GM10266 (cell line): ENCODE measurements at regions not wholly inside any gene's neighbourhood (a gene's known extent, or its start where the extent isn't known, plus 50 kb on each side); places are given as distances from the start of the nearest gene placed in this dataset.

Experiments
- DNase-seq: peaks from one replicate; pipeline ENCODE4 v3.0.0; 2012; ENCODE audit errors: extremely low spot score
- TF ChIP-seq, protein P1 (sequence below): IDR thresholded peaks from 2 replicates; pipeline ENCODE4 v1.5.1; 2012; ENCODE audit warnings: mild to moderate bottlenecking, low read depth; ENCODE audit not compliant: control insufficient read depth, insufficient read depth; ENCODE audit errors: missing control alignments

DNA sequence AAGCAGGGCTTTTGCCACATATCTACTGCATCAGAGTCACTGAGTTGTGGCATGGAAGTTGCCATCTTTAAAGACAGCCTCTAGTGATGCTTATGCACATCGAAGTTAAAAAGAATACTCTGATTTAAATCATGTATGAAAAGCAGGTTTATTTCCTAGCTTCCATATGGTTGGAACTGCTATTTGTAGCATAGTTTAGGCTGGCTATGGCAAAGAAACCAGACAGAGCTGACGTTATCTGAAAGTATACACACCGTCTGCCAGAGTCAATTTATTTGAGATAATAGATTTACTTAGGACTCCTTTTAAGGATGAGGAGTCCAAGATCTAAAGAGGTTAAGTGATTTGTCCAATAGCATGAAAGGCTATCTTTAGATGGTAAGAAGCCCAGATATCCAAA, 536.9 kb upstream of the ADGRL4 start:
- no peak for DNase-seq
- TF ChIP-seq, protein P1, sequence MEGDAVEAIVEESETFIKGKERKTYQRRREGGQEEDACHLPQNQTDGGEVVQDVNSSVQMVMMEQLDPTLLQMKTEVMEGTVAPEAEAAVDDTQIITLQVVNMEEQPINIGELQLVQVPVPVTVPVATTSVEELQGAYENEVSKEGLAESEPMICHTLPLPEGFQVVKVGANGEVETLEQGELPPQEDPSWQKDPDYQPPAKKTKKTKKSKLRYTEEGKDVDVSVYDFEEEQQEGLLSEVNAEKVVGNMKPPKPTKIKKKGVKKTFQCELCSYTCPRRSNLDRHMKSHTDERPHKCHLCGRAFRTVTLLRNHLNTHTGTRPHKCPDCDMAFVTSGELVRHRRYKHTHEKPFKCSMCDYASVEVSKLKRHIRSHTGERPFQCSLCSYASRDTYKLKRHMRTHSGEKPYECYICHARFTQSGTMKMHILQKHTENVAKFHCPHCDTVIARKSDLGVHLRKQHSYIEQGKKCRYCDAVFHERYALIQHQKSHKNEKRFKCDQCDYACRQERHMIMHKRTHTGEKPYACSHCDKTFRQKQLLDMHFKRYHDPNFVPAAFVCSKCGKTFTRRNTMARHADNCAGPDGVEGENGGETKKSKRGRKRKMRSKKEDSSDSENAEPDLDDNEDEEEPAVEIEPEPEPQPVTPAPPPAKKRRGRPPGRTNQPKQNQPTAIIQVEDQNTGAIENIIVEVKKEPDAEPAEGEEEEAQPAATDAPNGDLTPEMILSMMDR = no peak

DNA sequence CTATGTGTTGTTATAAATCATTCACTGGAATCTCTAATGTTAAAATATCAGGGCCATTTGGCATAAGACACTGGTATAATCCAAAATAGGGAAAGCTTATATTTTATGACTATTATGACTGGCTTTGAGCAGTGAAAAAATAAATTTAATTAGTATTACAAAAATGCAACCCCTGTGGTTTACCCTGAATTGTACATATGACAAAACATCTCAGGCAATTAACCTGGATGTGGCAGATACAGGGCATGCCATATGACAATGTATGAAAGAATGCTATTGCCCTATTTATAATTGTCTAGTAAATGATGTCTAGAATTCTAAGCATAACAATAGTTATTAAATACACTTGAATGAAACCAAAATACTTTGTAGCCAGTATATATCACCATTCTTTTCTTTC, 532.5 kb upstream of the ADGRL4 start:
- TF ChIP-seq, protein P1 = no peak
- DNase-seq = no peak

DNA sequence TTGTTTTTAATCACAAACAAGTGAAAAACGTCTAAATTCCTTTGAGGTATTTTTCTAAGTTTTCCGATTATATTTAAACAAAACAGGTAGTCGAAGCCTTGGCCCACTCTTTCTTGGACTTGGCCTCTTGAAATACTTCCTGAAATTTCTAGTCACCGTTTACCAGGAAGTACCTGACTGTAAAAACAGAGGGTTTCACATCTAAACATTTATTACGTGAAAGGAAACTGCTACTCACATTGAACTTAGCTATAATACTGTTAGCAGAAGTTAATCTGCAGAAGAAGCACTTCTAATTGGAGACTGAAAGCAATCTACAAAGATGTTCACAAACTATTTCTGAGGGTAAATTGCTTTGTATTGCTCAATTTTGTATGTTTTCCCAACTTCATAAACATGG, 526.0 kb upstream of the ADGRL4 start:
- no peak for DNase-seq
- TF ChIP-seq, protein P1 = no peak

DNA sequence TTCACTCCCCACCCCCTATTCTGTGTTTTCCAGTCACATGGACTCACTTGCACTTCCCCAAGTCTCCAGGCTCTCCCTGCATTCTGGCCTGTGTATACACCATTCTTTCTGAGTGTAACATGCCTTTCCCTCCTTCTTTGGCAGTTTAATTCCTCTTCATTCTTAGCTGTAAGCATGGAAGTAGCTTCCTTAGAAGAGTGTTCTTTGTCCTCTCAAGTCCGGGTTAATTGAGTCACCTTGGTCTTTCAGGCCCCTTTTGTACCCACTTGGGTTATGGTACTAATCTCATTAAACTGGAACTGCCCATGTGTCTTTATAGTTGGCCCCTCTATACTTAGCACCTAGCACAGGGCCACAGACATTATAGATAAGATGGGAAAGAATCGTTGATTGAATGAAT, 525.3 kb upstream of the ADGRL4 start:
- TF ChIP-seq, protein P1 = no peak
- DNase-seq = no peak

DNA sequence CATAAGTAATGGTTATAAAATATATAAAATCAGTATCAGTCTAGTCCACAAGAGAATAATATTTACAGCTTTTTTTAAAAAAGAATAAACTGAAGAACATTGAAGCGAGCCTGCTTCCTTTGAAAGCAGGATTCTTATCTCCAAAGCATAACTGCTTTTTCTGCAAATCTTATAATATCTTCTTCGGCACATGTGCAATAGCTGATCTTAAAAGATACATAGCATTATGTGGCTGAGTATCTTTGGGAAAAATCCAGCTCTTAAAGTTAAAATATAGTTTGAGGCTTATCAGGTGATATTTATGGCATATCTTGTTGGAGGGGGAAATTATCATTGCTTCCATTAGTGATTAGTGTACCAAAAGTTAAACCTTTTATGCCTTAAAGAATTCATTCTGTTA, 523.9 kb upstream of the ADGRL4 start:
- DNase-seq = no peak
- TF ChIP-seq, protein P1 = no peak

DNA sequence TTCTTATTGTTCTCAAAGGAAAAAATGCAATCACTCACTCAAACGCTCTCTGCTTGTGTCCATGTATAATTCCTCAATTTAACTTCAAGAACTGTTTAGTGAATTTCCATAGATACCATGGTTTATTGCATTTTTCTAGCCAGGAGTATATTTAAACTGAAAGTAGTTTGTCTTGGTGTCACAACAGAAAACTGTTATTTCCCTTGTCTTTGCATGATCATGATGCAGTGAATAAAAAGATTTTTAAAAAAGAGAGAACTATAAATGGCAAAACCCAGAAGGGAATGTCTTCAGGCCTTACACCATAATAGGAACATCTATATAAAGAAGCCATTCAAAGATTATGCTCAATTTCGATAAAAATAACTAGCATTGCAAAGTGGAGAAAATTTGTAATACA, 523.5 kb upstream of the ADGRL4 start:
- no peak for DNase-seq
- TF ChIP-seq, protein P1 = no peak

DNA sequence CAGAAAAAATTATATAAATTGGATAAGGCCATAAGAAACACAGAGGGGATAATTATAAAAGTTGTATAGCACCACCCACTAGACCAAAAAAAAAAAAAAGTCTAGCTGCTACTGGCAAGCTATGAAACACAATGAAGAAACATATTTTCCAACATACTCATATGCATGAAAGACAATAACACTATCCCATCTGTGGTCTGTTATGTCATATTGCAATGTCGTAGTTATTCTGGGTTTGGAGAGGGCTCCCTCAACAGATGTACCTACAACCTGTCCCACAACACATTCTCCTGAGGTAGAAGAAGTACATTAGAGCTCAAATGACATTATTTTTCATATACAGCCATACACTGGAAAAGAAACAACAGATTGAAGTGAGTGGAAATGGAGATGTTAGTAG, 517.6 kb upstream of the ADGRL4 start:
- TF ChIP-seq, protein P1 = no peak
- no peak for DNase-seq
